Choroid plexus epithelial cell (primary cell): ENCODE measurements at regions not wholly inside any gene's neighbourhood (a gene's known extent, or its start where the extent isn't known, plus 50 kb on each side); places are given as distances from the start of the nearest gene placed in this dataset.

Experiments used
- DNase-seq: peaks from one replicate; pipeline ENCODE4 v3.0.0-alpha.2; 2010; ENCODE audit warnings: low read depth
- H3K4me3 ChIP-seq: 2 replicates; pipeline ENCODE4 v1.5.1; 2011; ENCODE audit warnings: low read depth, mild to moderate bottlenecking, control low read depth, low read length, moderate library complexity
- TF ChIP-seq, protein P1 (sequence below): conservative IDR thresholded peaks from 2 replicates; pipeline ENCODE4 v1.5.1; 2011; ENCODE audit warnings: low read depth, mild to moderate bottlenecking, control low read depth, inconsistent platforms, low read length, moderate library complexity

DNA sequence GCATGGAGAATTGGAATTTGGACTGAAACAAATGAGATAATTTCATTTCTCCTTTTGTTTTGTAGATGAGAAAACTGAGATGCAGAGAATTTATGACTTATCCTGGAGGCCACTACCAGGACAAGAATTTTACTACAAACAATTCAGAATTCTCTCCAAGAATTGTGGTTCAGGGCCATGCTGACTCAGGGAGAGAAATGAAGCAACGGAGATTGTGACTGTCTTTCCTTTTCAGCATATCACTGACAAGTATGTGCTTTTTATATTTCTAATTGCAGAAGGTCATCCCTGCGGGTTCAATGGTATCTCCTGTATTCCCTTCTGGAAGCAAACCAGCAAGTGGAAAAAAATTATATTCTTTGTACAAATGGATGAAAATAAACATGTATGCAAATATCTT lies 170.8 kb upstream of the MITF start:
- H3K4me3 ChIP-seq: no peak overlapping the region
- DNase-seq: peak; percentile 71
- TF ChIP-seq, protein P1, sequence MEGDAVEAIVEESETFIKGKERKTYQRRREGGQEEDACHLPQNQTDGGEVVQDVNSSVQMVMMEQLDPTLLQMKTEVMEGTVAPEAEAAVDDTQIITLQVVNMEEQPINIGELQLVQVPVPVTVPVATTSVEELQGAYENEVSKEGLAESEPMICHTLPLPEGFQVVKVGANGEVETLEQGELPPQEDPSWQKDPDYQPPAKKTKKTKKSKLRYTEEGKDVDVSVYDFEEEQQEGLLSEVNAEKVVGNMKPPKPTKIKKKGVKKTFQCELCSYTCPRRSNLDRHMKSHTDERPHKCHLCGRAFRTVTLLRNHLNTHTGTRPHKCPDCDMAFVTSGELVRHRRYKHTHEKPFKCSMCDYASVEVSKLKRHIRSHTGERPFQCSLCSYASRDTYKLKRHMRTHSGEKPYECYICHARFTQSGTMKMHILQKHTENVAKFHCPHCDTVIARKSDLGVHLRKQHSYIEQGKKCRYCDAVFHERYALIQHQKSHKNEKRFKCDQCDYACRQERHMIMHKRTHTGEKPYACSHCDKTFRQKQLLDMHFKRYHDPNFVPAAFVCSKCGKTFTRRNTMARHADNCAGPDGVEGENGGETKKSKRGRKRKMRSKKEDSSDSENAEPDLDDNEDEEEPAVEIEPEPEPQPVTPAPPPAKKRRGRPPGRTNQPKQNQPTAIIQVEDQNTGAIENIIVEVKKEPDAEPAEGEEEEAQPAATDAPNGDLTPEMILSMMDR: no peak

DNA sequence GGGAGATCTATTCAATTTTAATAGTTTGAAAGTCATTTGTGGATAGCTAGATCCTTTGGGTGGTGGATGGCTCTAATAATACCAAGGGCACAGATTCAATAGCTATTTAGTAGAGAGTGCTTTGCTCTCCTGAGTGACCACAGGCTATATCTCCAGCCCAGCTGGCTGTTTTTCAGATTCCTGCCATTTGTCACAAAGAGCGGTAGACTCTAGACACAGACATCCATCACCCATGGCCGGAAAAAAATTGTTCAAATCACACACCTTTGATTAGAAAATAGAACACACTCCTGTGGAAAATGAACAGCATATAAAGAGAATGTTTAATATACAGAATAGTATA lies 171.6 kb upstream of the MITF start:
- TF ChIP-seq, protein P1: no peak
- no peak for DNase-seq

DNA sequence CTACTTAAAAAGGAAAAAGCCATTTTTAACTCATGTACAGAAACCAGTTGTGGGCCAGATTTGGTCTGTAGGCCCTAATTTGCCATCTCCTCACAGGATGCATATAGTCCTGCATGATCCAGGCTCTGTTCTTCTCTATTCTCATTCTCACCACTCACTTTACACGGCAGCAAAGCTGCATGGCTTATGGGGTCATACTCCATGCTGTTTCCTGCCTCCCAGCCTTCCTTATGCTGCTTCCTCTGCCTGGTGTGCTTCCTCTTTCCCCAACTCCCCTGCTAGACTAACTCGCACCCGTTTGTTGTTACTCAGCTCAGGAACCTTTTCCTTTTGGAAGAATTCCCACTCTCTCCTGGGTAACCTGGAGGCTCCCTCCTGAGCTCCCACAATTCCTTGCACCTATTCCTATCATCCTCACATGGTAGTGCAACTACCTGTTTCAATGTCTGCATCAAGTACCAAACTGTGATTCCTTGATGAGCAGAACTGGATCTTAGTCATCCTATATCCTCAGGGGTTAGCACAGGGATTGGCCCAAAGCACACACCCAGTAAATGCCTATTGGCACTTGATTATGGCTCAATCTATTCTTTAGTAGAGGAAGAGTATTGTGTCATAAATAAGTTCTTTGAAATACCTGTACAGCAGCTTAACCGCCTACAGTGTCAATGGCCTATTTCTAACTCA lies 172.1 kb upstream of the MITF start:
- no peak overlapping the region for H3K4me3 ChIP-seq
- no peak for DNase-seq
- TF ChIP-seq, protein P1: no peak

More for the DNA sequence above, 171.6 kb upstream of the MITF start:
- no peak overlapping the region for H3K4me3 ChIP-seq

DNA sequence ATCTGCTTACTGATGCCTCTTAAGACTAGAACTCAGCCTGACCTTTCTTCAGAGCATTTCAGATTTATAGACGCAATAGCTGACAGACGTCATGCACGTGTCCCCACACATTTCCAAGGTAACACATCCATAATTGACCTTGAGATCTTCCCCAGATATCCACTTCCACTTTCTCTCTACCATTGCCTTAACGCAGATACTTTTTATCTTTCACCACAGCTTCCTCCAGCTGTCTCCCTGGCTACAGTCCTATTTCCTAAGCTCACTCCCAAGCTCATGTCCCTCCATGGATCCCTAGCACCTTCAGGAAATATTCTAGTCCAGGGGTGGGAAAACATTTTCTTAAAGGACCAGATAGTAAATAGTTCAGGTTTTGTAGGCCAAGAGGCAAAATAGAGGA lies 173.0 kb upstream of the MITF start:
- H3K4me3 ChIP-seq: no peak overlapping the region
- no peak for DNase-seq
- TF ChIP-seq, protein P1: no peak

DNA sequence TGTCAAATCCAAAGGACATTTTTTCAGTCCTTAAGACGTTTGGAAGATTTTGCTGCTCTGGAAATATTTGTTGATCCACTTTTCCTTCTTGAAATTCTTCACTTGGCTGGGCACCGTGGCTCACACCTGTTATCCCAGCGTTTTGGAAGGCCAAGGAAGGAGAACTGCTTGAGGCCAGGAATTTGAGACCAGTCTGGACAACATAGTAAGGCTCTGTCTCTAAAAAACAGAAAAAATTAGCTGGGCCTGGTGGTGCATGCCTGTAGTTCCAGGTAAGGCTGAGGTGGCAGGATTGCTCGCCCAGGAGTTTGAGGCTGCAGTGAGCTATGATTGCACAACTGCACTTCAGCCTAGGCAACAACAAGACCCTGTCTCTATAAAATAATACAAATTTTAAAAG lies 173.9 kb upstream of the MITF start:
- no peak overlapping the region for H3K4me3 ChIP-seq
- TF ChIP-seq, protein P1: no peak
- no peak for DNase-seq

DNA sequence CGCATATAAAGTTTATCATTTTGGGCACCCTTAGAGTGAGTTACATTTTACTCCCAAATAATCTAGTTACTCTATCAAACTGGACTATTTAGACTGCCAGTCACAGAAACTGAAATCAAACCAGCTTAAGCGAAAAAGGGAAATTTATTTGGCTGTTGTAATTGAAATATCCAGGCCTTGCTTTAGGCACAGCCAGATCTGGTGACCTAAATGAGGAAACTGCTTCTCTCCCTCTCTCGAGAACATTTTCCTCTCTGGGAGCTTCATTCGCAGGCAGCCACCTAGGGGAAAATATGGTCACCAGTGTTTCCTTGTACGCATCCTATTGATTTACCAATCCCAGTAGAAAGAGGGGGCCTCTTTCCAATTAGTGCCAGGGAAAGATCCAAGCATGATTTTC lies 175.3 kb upstream of the MITF start:
- no peak overlapping the region for H3K4me3 ChIP-seq
- no peak for DNase-seq
- TF ChIP-seq, protein P1: no peak

DNA sequence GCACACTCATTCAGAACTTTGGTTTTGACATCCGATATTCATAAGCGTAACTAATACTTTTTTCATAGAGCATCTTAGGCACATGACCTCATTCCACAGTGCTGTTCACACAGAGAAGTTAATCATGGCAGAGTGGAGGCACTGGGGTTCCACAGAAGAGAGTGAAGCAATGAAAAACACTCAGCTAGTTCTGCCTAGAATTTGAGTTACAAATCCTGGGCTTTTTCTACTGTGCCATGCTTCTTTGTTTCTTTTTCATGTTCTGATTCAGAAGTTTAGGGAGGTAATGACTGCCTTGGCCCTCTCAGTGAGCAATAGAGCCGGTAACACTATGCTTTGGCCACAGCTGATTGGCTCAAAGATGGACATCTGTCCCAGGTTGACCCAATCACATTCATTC lies 176.1 kb upstream of the MITF start:
- no peak for DNase-seq
- TF ChIP-seq, protein P1: no peak
- no peak overlapping the region for H3K4me3 ChIP-seq
